Neural crest cell (in vitro differentiated cells): ENCODE measurements at regions not wholly inside any gene's neighbourhood (a gene's known extent, or its start where the extent isn't known, plus 50 kb on each side); places are given as distances from the start of the nearest gene placed in this dataset.

Experiments
- DNase-seq: peaks from one replicate; pipeline ENCODE4 v3.0.0; 2021; ENCODE audit warnings: low read depth, mixed read lengths, low spot score
- H3K27ac Mint-ChIP-seq: one replicate; pipeline ENCODE4 v1.8.0; 2021; ENCODE audit warnings: mild to moderate bottlenecking, mixed read lengths; ENCODE audit not compliant: unreplicated experiment
- H3K27me3 Mint-ChIP-seq: 2 replicates; pipeline ENCODE4 v1.8.0; 2021; ENCODE audit warnings: low read depth, mild to moderate bottlenecking, mixed read lengths
- H3K36me3 Mint-ChIP-seq: 2 replicates; pipeline ENCODE4 v1.8.0; 2021; ENCODE audit warnings: low read depth, mild to moderate bottlenecking, mixed read lengths
- H3K4me1 Mint-ChIP-seq: 2 replicates; pipeline ENCODE4 v1.8.0; 2021; ENCODE audit warnings: mixed read lengths
- H3K4me3 Mint-ChIP-seq: one replicate; pipeline ENCODE4 v1.8.0; 2021; ENCODE audit warnings: mild to moderate bottlenecking, mixed read lengths
- H3K9me3 Mint-ChIP-seq: 2 replicates; pipeline ENCODE4 v1.8.0; 2021; ENCODE audit warnings: mixed read lengths
- TF ChIP-seq, protein P1 (sequence below): fragments of 200-600 bp; sonication (generic); conservative IDR thresholded peaks from 2 replicates; pipeline ENCODE4 v1.5.0; 2021; ENCODE audit warnings: antibody characterized with exemption, mild to moderate bottlenecking

DNA sequence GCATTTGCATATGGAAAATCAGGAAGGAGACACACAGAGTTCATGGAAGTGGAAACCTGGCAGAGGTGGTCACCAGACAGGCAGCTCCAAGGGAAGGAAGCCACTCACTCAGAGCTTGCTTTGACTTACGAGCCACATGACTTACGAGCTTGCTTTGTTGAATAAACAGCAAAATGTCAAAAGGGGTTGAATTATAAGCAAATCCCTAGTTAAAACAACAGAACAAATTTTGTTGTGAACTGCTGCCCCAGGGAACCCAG lies 164.3 kb downstream of the SYK start:
- Mint-ChIP-seq H3K4me3 (no peak overlapping the region), H3K9me3 (no peaks in the 10 kb centered on the region), H3K36me3 (no peaks in the 10 kb centered on the region), H3K4me1 (peaks cover 33% of the 10 kb centered on the region), H3K27ac (no peak overlapping the region), H3K27me3 (no peaks in the 10 kb centered on the region)
- DNase-seq, result no peak
- TF ChIP-seq, protein P1, sequence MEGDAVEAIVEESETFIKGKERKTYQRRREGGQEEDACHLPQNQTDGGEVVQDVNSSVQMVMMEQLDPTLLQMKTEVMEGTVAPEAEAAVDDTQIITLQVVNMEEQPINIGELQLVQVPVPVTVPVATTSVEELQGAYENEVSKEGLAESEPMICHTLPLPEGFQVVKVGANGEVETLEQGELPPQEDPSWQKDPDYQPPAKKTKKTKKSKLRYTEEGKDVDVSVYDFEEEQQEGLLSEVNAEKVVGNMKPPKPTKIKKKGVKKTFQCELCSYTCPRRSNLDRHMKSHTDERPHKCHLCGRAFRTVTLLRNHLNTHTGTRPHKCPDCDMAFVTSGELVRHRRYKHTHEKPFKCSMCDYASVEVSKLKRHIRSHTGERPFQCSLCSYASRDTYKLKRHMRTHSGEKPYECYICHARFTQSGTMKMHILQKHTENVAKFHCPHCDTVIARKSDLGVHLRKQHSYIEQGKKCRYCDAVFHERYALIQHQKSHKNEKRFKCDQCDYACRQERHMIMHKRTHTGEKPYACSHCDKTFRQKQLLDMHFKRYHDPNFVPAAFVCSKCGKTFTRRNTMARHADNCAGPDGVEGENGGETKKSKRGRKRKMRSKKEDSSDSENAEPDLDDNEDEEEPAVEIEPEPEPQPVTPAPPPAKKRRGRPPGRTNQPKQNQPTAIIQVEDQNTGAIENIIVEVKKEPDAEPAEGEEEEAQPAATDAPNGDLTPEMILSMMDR, result no peak

DNA sequence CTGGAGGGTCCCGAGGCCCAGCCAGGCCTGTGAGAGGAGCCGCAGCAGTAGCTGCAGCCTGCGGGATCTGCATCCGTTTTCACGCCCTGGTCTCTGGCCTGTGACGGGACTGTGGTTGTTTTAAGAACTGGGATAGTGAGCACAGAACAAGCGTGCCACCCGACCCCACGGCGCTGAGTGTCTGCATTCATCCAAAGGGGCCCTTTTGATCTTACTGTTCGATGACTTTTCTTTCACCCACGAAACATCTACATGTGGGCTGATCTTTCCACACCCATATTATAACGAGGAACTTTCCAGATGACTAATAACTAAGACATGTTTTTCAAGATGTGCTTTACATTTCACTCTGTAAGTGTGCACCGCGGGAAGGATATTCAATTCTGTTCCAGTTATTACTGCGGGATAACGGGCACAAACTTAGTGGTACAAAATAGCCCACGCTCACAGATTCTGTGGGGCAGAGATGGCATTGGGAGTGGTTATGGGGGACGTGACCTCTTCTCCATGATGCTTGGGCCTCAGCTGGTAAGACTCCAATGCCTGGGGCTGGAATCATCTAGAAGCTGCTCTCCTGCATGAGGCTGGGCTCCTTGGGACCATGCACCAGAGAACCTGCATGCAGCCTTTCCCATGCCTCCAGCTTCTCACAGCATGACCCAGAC lies 165.0 kb downstream of the SYK start:
- no peak for DNase-seq
- peaks cover 33% of the 10 kb centered on the region for H3K4me1 Mint-ChIP-seq
- H3K27ac Mint-ChIP-seq, result peak overlapping the region; percentile 52
- H3K36me3 Mint-ChIP-seq, result no peaks in the 10 kb centered on the region
- TF ChIP-seq, protein P1, result no peak
- H3K9me3 Mint-ChIP-seq, result no peaks in the 10 kb centered on the region
- H3K4me3 Mint-ChIP-seq, result no peak overlapping the region
- H3K27me3 Mint-ChIP-seq, result no peaks in the 10 kb centered on the region

GRCh38 chr9:90967145-90967538 lies 165.5 kb downstream of the SYK start:
- H3K27ac Mint-ChIP-seq, result peak overlapping the region; percentile 52
- H3K9me3 Mint-ChIP-seq, result no peaks in the 10 kb centered on the region
- H3K27me3 Mint-ChIP-seq, result no peaks in the 10 kb centered on the region
- TF ChIP-seq, protein P1, result no peak
- no peak overlapping the region for H3K4me3 Mint-ChIP-seq
- peaks cover 33% of the 10 kb centered on the region for H3K4me1 Mint-ChIP-seq
- no peaks in the 10 kb centered on the region for H3K36me3 Mint-ChIP-seq
- DNase-seq, result no peak

DNA sequence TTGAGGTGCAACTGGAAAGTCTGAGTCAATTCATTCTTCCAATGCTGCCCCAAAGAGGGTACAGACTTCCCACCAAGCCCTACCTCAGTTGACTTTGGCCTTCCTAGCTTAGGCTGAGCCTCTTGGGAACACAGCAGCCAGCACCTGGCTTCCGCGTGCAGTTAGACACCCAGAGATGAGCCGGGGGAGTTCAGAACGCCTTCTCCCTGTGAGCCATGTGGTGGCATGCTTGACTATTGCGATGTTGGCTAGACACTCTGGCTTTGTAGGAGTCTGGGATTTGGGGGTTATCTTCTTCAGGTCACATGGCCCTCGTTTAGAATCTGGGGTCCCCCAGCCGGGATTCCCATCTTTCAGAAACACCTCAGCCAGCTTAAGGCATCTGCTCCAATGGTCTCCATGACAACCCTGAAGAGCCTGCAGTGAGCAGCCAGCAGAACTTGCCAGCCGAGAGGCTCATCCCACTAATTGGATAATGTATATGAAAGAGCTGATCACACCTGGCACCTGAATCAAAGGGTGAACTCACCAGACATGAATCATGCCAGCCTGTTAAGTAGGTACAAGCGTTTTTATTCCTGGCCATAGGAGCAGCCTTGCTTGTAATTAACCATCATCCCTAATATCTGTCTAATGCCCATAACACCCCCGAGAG lies 167.5 kb downstream of the SYK start:
- no peak for DNase-seq
- no peak overlapping the region for H3K27ac Mint-ChIP-seq
- peaks cover 31% of the 10 kb centered on the region for H3K4me1 Mint-ChIP-seq
- H3K4me3 Mint-ChIP-seq, result no peak overlapping the region
- TF ChIP-seq, protein P1, result no peak
- no peaks in the 10 kb centered on the region for H3K9me3 Mint-ChIP-seq
- H3K27me3 Mint-ChIP-seq, result no peaks in the 10 kb centered on the region
- H3K36me3 Mint-ChIP-seq, result no peaks in the 10 kb centered on the region

DNA sequence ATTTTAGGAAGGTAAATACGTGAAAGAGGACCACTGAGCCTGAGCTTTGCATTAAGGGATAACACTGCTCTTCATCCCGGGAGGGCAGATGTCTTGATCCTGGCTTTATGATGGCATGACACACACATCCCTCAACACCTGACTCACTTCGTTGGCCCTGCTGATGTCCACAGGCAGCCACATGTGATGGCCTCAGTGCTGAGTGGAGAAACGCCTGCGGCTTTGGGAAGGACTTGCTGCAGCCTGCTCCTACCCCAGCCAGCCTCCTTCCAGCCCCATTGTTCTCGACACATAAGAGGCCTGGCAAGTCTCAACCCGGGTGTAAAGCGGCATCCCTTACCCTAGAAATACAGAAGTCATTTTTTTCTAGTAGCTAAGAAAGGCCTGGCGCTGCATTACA lies 169.0 kb downstream of the SYK start:
- H3K4me1 Mint-ChIP-seq, result peaks cover 19% of the 10 kb centered on the region
- no peak overlapping the region for H3K27ac Mint-ChIP-seq
- no peaks in the 10 kb centered on the region for H3K9me3 Mint-ChIP-seq
- TF ChIP-seq, protein P1, result no peak
- no peak overlapping the region for H3K4me3 Mint-ChIP-seq
- H3K36me3 Mint-ChIP-seq, result no peaks in the 10 kb centered on the region
- no peak for DNase-seq
- no peaks in the 10 kb centered on the region for H3K27me3 Mint-ChIP-seq
